Effector memory CD4-positive, alpha-beta T cell (primary cell): ENCODE measurements at regions not wholly inside any gene's neighbourhood (a gene's known extent, or its start where the extent isn't known, plus 50 kb on each side); places are given as distances from the start of the nearest gene placed in this dataset.
A peak's percentile ranks its signal among the peaks of the same experiment; 100 is the strongest.

Experiments
- DNase-seq, 3 donors: peaks; one replicate each; pipeline ENCODE4 v3.0.0-alpha.2; 2020
- H3K27ac ChIP-seq: 2 replicates; pipeline ENCODE4 v1.7.0; 2013; ENCODE audit warnings: mild to moderate bottlenecking, low read length, moderate library complexity; ENCODE audit not compliant: insufficient read depth, poor library complexity, severe bottlenecking
- H3K27me3 ChIP-seq: replicated peaks from 2 replicates; pipeline ENCODE4 v1.7.0; 2013; ENCODE audit warnings: mild to moderate bottlenecking, low read length; ENCODE audit not compliant: insufficient read depth, control insufficient read depth, poor library complexity, severe bottlenecking
- H3K36me3 ChIP-seq: 2 replicates; pipeline ENCODE4 v1.7.0; 2013; ENCODE audit warnings: mild to moderate bottlenecking, low read length, moderate library complexity; ENCODE audit not compliant: control insufficient read depth, insufficient read depth
- H3K4me1 ChIP-seq: 2 replicates; pipeline ENCODE4 v1.7.0; 2013; ENCODE audit warnings: low read length, mild to moderate bottlenecking; ENCODE audit not compliant: control insufficient read depth, insufficient read depth, poor library complexity, severe bottlenecking
- H3K4me3 ChIP-seq: 2 replicates; pipeline ENCODE4 v1.7.0; 2013; ENCODE audit warnings: low read length, low read depth, mild to moderate bottlenecking; ENCODE audit not compliant: insufficient read depth, poor library complexity, severe bottlenecking
- H3K9me3 ChIP-seq: 2 replicates; pipeline ENCODE4 v1.7.0; 2013; ENCODE audit warnings: mild to moderate bottlenecking, low read length, moderate library complexity; ENCODE audit not compliant: control insufficient read depth

DNA sequence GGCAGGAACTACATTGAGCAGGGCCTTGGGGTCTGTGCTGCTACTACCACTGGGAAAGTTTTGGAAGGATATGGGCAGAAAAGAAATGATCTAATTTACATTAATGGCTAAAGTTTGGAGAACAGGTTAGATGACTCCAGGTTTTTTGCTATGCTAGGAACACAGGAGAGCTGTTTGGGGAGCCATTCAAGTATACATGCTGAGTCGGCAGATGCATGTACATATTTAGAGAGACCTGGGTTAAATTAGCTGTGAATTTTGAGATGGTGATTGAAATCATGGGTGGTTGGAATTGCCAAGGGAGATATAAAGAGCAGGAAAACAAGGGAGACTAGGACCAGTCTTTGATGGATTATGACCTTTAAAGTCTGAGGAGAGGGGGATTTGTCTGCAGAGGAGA, 113.1 kb upstream of the BACH2 start:
- Histone ChIP-seq H3K4me1 (peaks cover 26% of the 10 kb centered on the region), H3K9me3 (no peaks in the 10 kb centered on the region), H3K27ac (no peak overlapping the region), H3K36me3 (no peaks in the 10 kb centered on the region), H3K4me3 (no peak overlapping the region), H3K27me3 (no peaks in the 10 kb centered on the region)
- no peak for DNase-seq

DNA sequence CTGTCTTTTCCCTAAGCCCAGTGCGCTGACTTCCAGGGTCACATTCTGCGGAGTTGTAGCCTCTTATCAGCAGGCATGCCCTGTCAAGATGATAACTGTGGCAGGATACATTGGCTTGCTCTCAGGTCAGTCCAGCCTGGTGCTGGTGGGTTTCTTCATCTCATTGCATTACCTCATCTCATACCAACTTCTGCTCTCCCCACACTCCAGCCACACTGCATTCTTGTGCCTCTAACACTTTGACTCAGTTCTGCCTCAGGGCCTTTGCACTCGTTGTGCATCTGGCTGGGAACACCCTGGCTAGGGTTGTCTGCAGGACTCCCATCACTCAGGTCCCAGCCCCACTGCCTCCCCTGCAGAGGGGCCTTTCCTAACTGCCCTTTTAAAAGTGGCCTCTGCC, 110.3 kb upstream of the BACH2 start:
- Histone ChIP-seq H3K4me3 (no peak overlapping the region), H3K4me1 (peaks cover 19% of the 10 kb centered on the region), H3K9me3 (no peaks in the 10 kb centered on the region), H3K36me3 (no peaks in the 10 kb centered on the region), H3K27me3 (no peaks in the 10 kb centered on the region), H3K27ac (no peak overlapping the region)
- DNase-seq: no peak

DNA sequence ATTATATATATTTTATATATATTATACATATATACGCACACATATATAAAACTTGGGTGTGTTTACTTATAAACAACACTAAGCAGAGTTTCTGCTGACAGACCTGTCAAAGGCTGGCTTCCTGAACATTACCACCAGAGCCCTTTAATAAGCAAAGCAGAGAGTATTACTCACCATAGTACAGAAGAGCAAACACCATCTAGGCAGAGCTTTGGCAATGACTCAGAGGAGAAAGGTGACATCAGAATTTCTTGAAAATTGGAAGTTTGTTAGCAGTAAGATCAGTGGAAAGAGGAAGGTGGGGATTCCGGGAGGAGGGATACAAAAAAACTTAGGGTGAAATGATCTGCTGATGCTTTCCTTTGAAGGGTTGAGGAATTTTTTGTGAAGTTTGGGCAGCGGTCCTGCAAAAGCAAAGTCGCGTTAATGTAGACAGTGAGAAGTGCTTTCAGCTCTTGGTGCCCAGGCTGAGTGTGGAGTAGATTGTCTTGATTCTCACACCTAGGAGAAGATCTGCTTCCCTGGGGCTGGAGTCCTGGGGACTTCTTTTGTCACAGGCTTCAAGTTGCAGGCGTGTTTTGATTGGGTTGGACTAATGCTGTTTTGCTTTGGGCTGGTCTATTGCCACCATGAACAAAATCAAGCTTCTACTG, 109.6 kb upstream of the BACH2 start:
- Histone ChIP-seq H3K4me1 (peaks cover 17% of the 10 kb centered on the region), H3K36me3 (no peaks in the 10 kb centered on the region), H3K27ac (no peak overlapping the region), H3K27me3 (no peaks in the 10 kb centered on the region), H3K4me3 (no peak overlapping the region), H3K9me3 (no peaks in the 10 kb centered on the region)
- no peak for DNase-seq

DNA sequence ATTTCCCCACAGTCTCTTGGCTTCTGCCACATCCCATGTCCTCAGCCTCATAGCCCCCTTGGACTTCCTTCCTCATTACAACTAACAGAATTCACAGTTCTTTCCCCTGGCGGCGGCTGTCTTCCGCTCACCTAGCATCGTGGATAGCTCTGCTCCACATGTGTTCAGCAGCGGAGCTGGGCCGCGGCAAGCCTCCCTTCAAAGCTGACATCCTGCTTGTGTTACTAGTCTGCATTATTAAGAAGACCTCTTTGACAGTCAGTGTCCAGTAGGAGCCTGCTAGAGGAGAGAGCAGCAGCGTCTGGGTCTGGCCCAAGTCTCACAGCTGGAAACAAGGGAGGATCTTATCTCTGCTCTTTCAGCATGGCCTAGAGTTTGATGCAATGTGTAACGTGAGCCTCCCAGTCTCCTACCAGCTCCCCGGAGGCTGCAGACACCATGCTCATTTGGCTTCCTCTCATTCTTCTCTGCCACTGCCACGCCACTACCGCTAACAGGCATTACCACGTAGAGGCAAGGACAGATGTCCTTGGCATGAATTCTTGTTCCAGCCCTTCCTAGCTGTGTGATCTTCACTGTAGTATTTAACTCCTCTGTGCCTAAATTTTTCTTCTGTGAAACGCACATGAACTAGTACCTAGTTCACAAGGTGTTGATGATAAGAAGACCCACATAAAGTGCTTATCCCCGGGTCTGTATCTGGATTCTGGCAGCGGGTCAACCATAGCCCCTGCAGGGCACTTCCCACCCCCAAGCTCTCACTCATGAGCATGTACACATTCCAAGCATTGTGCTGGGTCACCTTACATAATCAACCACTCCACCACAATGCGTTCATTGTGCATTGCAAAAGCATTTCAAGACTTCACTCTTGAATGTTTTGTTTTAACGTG, 107.1 kb upstream of the BACH2 start:
- Histone ChIP-seq H3K9me3 (no peaks in the 10 kb centered on the region), H3K27ac (no peak overlapping the region), H3K36me3 (no peaks in the 10 kb centered on the region), H3K27me3 (no peaks in the 10 kb centered on the region), H3K4me1 (peaks cover 28% of the 10 kb centered on the region), H3K4me3 (no peak overlapping the region)
- DNase-seq: no peak

DNA sequence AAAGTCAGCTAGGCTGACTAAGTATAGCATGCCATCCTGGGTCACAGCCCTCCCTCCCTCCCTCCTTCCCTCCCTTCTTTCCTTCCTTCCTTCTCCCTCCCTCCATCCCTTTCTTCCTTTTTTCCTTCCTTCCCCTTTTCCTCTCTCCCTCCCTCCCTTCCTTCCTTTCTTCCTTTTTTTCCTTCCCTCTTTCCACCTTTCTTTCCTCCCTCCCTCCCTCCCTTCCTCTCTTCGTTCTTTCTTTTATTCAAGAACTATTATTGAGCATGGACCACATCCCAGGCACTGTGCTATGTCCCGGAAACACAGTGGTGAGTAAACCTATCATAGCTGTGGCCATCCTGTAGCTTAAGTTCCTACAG, 106.2 kb upstream of the BACH2 start:
- no peak overlapping the region for H3K4me3 ChIP-seq
- H3K27ac ChIP-seq: peak overlapping the region; percentile 53
- DNase-seq: no peak
- no peaks in the 10 kb centered on the region for H3K9me3 ChIP-seq
- H3K4me1 ChIP-seq: peaks cover 37% of the 10 kb centered on the region
- H3K36me3 ChIP-seq: no peaks in the 10 kb centered on the region
- no peaks in the 10 kb centered on the region for H3K27me3 ChIP-seq

DNA sequence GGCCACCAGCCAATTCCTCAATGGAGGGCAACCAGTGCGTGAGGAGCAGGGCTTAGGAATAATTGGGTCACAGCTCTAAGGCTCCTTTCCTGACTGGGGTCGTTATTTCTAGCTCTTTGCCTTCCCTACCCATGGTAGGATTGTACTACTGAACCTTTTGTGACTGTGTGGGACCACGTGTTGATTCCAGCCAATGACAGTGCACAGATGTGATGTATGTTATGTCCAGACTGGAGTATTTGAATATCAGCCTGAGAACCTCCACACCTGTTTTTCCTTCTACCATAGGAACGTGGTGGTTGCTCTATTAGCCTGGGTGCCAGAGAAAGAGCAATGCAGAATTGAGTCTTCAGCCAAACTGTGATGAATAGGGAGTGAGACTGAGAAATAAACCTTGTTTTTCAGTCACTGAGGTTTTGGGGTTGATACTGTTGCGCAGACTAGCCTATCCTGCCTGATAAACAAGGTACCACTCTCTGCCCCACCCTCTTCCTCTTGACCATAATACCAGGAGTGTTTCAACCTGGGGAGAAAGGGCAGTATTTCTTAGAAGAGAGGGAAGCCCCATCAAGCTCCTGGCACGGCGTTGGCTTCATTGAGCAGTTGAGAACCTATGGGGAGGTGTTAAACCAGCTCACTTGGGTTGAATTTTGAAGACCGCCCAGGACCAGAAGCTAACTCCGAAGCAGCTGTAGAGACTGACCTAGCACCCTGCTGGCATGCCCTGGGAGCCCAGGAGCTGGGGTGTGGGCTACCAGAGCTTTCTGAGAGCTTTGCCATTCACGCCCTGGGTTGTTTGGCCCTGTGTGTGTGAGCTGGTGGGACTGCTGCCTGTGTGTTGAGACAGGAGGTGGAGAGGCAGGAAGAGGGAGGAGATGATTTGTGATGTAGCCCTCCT, 105.5 kb upstream of the BACH2 start:
- no peaks in the 10 kb centered on the region for H3K36me3 ChIP-seq
- DNase-seq: no peak
- peak overlapping the region; percentile 53 for H3K27ac ChIP-seq
- no peaks in the 10 kb centered on the region for H3K9me3 ChIP-seq
- H3K27me3 ChIP-seq: no peaks in the 10 kb centered on the region
- H3K4me3 ChIP-seq: no peak overlapping the region
- H3K4me1 ChIP-seq: peaks cover 43% of the 10 kb centered on the region

DNA sequence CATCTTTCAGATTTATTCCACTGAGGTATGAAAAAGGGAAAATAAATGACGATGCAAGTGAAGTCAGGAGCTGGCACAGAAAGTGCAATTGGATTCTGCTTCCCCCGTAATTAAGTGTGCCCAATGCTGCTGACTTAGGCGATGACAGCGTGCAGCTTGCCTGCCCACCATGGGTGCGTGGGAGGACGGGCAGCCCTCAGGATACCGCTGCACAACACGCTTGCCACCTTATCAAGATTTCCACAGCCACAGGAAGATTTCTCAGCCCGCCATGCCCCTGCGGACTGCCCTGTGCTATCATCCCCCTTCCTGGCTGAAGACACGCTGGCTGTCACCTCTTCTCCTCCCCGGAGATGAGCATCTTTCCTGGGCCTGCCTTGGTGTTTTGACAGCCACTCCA, 103.3 kb upstream of the BACH2 start:
- no peaks in the 10 kb centered on the region for H3K27me3 ChIP-seq
- DNase-seq: no peak
- peaks cover 46% of the 10 kb centered on the region for H3K4me1 ChIP-seq
- no peak overlapping the region for H3K4me3 ChIP-seq
- no peaks in the 10 kb centered on the region for H3K36me3 ChIP-seq
- H3K9me3 ChIP-seq: no peaks in the 10 kb centered on the region
- H3K27ac ChIP-seq: no peak overlapping the region

DNA sequence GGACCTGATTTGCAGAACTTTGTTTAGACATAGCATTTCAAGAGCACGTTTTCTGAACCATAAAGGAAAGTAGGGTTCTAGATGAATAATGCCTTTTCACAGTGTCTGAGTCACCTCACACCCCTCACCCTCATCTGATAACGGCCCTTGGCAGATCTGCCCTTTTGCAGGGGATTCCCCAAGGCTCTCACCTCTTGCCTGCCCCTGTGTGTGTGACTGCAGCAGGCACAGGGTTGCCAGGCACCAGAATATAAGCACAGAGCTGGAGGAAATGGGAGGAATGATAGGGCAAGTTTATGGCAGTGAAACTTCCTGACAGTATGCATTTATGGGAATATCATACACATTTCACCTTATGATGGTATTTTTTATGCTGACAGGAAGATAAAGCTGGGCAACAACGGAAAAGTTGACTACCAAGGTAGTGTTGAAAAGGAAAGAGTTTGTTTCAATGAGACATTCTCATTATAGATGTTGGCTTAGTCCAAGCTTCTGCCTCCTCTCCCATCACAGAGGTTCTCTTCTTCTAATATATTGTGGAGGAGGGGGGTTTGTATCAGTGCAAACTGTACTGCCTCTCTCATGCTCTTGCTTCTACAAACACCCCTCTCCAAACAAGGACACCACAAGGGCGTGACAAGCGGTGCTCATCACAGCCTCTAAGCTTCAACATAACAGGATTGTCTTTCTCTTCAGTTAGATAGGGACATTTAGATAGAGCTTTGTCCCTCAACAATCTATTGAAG, 101.5 kb upstream of the BACH2 start:
- H3K27ac ChIP-seq: peak overlapping the region; percentile 64
- H3K36me3 ChIP-seq: no peaks in the 10 kb centered on the region
- no peaks in the 10 kb centered on the region for H3K27me3 ChIP-seq
- peak; percentile 74 to 78 (median 76) for DNase-seq
- no peaks in the 10 kb centered on the region for H3K9me3 ChIP-seq
- H3K4me3 ChIP-seq: no peak overlapping the region
- peaks cover 48% of the 10 kb centered on the region for H3K4me1 ChIP-seq

DNA sequence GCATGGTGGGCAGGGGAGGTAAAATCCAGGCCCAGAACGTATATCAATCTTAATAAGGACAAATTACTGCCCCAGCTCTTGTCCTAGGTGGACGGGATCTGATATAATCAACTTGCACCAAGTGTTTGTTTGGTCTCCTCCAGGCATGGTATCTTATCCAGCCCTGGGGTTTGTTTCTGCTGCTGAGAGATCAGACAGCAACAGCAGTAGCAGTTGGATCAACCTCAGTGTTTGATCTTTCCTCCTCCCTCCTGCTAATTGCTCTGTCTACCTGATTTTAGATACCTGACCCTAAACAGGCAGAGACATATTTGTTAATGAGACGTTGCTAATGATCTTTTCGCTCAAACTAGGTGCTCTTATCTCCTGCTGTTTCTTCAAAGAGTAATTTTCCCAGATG, 100.4 kb upstream of the BACH2 start:
- H3K4me1 ChIP-seq: peaks cover 38% of the 10 kb centered on the region
- no peaks in the 10 kb centered on the region for H3K36me3 ChIP-seq
- DNase-seq: no peak
- H3K9me3 ChIP-seq: no peaks in the 10 kb centered on the region
- no peaks in the 10 kb centered on the region for H3K27me3 ChIP-seq
- H3K4me3 ChIP-seq: no peak overlapping the region
- H3K27ac ChIP-seq: no peak overlapping the region
